GM23338 (cell line): ENCODE measurements at regions not wholly inside any gene's neighbourhood (a gene's known extent, or its start where the extent isn't known, plus 50 kb on each side); places are given as distances from the start of the nearest gene placed in this dataset.

ENCODE experiments used
- CREB1 ChIP-seq: fragments of 250-450 bp; sonication (Bioruptor Pico); IDR thresholded peaks from 2 replicates; pipeline ENCODE4 v1.5.0; 2020; ENCODE audit warnings: low read depth, mild to moderate bottlenecking, moderate library complexity
- CTCF ChIP-seq, 2 experiments: fragments of 200-600 bp in 1 of 2; sonication (generic) in 1 of 2; conservative IDR thresholded peaks; 2 replicates each; pipeline versions ENCODE4 v1.5.1 to v1.6.1; 2016 to 2017; ENCODE audit warnings: antibody characterized with exemption in 2 of 2, low read depth in 2 of 2, mild to moderate bottlenecking in 2 of 2, moderate library complexity in 1 of 2
- EZH2 ChIP-seq: fragments of 200-600 bp; sonication (generic); IDR thresholded peaks from one replicate; pipeline ENCODE4 v1.8.0; 2017; ENCODE audit warnings: antibody characterized with exemption, mild to moderate bottlenecking, low read depth; ENCODE audit not compliant: unreplicated experiment
- EZH2phosphoT487 ChIP-seq: fragments of 200-600 bp; sonication (generic); IDR thresholded peaks from one replicate; pipeline ENCODE4 v1.8.1; 2018; ENCODE audit warnings: antibody characterized with exemption; ENCODE audit not compliant: unreplicated experiment
- NANOG ChIP-seq: IDR thresholded peaks from 2 replicates; pipeline ENCODE4 v1.6.1; 2016; ENCODE audit warnings: antibody characterized with exemption, borderline replicate concordance
- POLR2AphosphoS5 ChIP-seq: IDR thresholded peaks from 2 replicates; pipeline ENCODE4 v1.6.1; 2016; ENCODE audit warnings: antibody characterized with exemption, low read depth

GRCh38 chr3:8050283-8050682 is 451.3 kb upstream of the LMCD1 start:
- no peak for TF ChIP-seq CTCF (conservative IDR thresholded peaks at IDR 0.05; ENCODE audit: low read depth in 2 of 2)
- no peak for TF ChIP-seq POLR2AphosphoS5
- TF ChIP-seq EZH2, result no peak
- no peak for TF ChIP-seq CREB1
- TF ChIP-seq EZH2phosphoT487, result no peak
- no peak for TF ChIP-seq NANOG
